Ectodermal cell (in vitro differentiated cells): ENCODE measurements at regions not wholly inside any gene's neighbourhood (a gene's known extent, or its start where the extent isn't known, plus 50 kb on each side); places are given as distances from the start of the nearest gene placed in this dataset.

Experiments used
- H3K27ac ChIP-seq: 2 replicates; pipeline ENCODE4 v1.7.0; 2013; ENCODE audit warnings: mild to moderate bottlenecking, low read depth, low read length; ENCODE audit not compliant: insufficient read depth, poor library complexity, severe bottlenecking
- H3K27me3 ChIP-seq: 2 replicates; pipeline ENCODE4 v1.7.0; 2013; ENCODE audit warnings: mild to moderate bottlenecking, low read length; ENCODE audit not compliant: insufficient read depth, control insufficient read depth, poor library complexity, severe bottlenecking
- H3K36me3 ChIP-seq: one replicate; pipeline ENCODE4 v1.7.0; 2013; ENCODE audit warnings: low read length; ENCODE audit not compliant: control insufficient read depth, insufficient read depth
- H3K4me1 ChIP-seq: one replicate; pipeline ENCODE4 v1.7.0; 2013; ENCODE audit warnings: low read length; ENCODE audit not compliant: control insufficient read depth, insufficient read depth
- H3K4me3 ChIP-seq: 2 replicates; pipeline ENCODE4 v1.7.0; 2013; ENCODE audit warnings: low read depth, low read length, control low read depth; ENCODE audit not compliant: insufficient read depth
- H3K9me3 ChIP-seq: 2 replicates; pipeline ENCODE4 v1.7.0; 2013; ENCODE audit warnings: mild to moderate bottlenecking, low read length, moderate library complexity; ENCODE audit not compliant: control insufficient read depth
- WGBS, 2 experiments: methylation state at CpG; one replicate each; pipeline ENCODE4 v1.1.7; 2013; ENCODE audit warnings: missing lambda C conversion rate in 2 of 2; 5-methylcytosine and 5-hydroxymethylcytosine counted together

- H3K27ac ChIP-seq: no peak overlapping the region
- 91 to 94% methylated on average over 5 of the region's 5 CpGs for WGBS, 2 experiments
- no peaks in the 10 kb centered on the region for H3K4me1 ChIP-seq
- no peaks in the 10 kb centered on the region for H3K36me3 ChIP-seq
- H3K9me3 ChIP-seq: no peaks in the 10 kb centered on the region
- H3K4me3 ChIP-seq: no peak overlapping the region
- H3K27me3 ChIP-seq: no peaks in the 10 kb centered on the region
These were observed 87.1 kb downstream of the ZNF486 start for GRCh38 chr19:20254121-20254520.

GRCh38 chr19:20252613-20253012, 85.6 kb downstream of the ZNF486 start:
- Histone ChIP-seq H3K27me3 (no peaks in the 10 kb centered on the region), H3K4me1 (no peaks in the 10 kb centered on the region), H3K27ac (no peak overlapping the region)

GRCh38 chr19:20250627-20251026, 83.6 kb downstream of the ZNF486 start:
- Histone ChIP-seq H3K9me3 (no peaks in the 10 kb centered on the region), H3K4me3 (no peak overlapping the region), H3K36me3 (no peaks in the 10 kb centered on the region), H3K4me1 (no peaks in the 10 kb centered on the region), H3K27me3 (no peaks in the 10 kb centered on the region), H3K27ac (no peak overlapping the region)
- WGBS, 2 experiments: 92 to 94% methylated on average over 6 of the region's 6 CpGs

More at GRCh38 chr19:20252613-20253012, 85.6 kb downstream of the ZNF486 start:
- Histone ChIP-seq H3K4me3 (no peak overlapping the region), H3K9me3 (no peaks in the 10 kb centered on the region), H3K36me3 (no peaks in the 10 kb centered on the region)

DNA sequence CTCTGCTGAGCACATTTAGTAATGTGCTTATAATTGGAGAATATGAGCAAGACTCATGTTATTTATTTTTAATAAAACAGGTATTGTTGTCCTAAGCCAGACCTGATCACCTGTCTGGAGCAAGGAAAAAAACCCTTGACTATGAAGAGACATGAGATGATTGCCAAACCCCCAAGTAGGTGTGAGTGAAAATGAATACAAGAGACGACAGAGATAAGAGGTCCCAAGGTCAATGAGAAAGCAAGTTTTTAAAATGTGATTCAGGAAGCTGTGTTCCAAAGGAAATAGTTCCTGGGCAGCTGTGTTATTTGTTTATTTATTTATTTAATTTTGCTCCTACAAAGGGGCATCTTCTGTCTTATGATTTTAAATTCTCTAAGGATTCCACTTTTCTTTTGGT, 83.1 kb downstream of the ZNF486 start:
- Histone ChIP-seq H3K27ac (no peak overlapping the region), H3K9me3 (no peaks in the 10 kb centered on the region), H3K27me3 (no peaks in the 10 kb centered on the region), H3K4me3 (no peak overlapping the region), H3K4me1 (no peaks in the 10 kb centered on the region), H3K36me3 (no peaks in the 10 kb centered on the region)
- WGBS, 2 experiments: 89 to 94% methylated on average over 1 of the region's 1 CpG
